ENCODE measurements at regions not wholly inside any gene's neighbourhood (a gene's known extent, or its start where the extent isn't known, plus 50 kb on each side); places are given as distances from the start of the nearest gene placed in this dataset.

DNA sequence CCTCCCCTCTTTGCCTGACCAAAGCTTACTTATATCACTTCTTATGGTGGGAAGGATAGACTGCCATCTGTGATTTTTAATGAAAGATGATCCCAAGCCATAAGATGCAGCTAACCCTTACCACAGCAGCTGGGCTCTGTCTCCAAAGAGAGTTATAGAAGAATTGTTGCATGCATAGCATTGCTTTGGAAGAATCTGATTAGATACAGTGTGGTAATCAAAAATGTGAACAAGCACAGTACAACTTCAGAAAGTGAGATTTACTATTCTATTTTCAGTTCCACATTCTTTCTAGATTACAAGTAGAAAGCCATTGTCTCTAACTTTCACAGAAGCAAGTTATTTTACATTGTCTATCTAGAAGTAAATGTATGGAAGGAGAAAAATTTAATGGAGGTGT lies 129.0 kb upstream of the ACVR2A start:
- TF ChIP-seq CTCF (IDR thresholded peaks at IDR 0.05; ENCODE audit: extremely low read depth, insufficient read depth, missing control alignments), result no peak
- DNase-seq (ENCODE audit: low spot score), result peak; percentile 17
- in situ Hi-C loops (cut with MboI; ENCODE audit: low pct_unique_long_range_greater_than_20kb, low sequenced_read_pairs, unreplicated experiment), result no loop called here

- in situ Hi-C loops (cut with MboI; ENCODE audit: low pct_unique_long_range_greater_than_20kb, low sequenced_read_pairs, unreplicated experiment), result no loop called here
- DNase-seq (ENCODE audit: low spot score), result no peak
- TF ChIP-seq CTCF (IDR thresholded peaks at IDR 0.05; ENCODE audit: extremely low read depth, insufficient read depth, missing control alignments), result no peak
These were observed 130.2 kb upstream of the ACVR2A start for GRCh38 chr2:147714582-147714981.

- in situ Hi-C loops (cut with MboI; ENCODE audit: low pct_unique_long_range_greater_than_20kb, low sequenced_read_pairs, unreplicated experiment), result no loop called here
- DNase-seq (ENCODE audit: low spot score), result no peak
- TF ChIP-seq CTCF (IDR thresholded peaks at IDR 0.05; ENCODE audit: extremely low read depth, insufficient read depth, missing control alignments), result no peak
These were observed 131.5 kb upstream of the ACVR2A start for GRCh38 chr2:147713349-147713748.

GRCh38 chr2:147712051-147712450 lies 132.8 kb upstream of the ACVR2A start:
- in situ Hi-C loops (cut with MboI; ENCODE audit: low pct_unique_long_range_greater_than_20kb, low sequenced_read_pairs, unreplicated experiment), result no loop called here
- DNase-seq (ENCODE audit: low spot score), result no peak
- no peak for TF ChIP-seq CTCF (IDR thresholded peaks at IDR 0.05; ENCODE audit: extremely low read depth, insufficient read depth, missing control alignments)

DNA sequence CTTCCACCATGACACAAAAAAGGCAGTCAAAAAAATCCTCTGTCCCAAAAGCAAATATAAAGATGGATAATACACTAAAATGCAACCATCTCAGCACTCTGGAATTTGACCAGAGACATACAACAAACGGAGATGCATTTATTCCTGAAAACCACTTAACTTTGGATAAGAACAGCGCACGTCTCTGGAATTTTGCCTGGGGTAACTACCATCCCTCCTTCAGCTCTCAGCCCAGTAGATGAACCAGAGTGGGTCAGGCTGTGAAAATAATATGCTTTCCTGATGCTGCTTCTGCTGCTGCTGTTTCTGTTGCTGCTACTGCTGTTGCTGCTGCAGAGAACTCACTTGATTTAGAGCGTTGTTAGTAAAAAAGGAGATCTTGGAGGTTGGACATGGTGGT lies 133.8 kb upstream of the ACVR2A start:
- DNase-seq (ENCODE audit: low spot score), result no peak
- in situ Hi-C loops (cut with MboI; ENCODE audit: low pct_unique_long_range_greater_than_20kb, low sequenced_read_pairs, unreplicated experiment), result no loop called here
- TF ChIP-seq CTCF (IDR thresholded peaks at IDR 0.05; ENCODE audit: extremely low read depth, insufficient read depth, missing control alignments), result no peak

GRCh38 chr2:147709655-147710054 lies 135.2 kb upstream of the ACVR2A start:
- in situ Hi-C loops (cut with MboI; ENCODE audit: low pct_unique_long_range_greater_than_20kb, low sequenced_read_pairs, unreplicated experiment), result no loop called here
- DNase-seq (ENCODE audit: low spot score), result no peak
- TF ChIP-seq CTCF (IDR thresholded peaks at IDR 0.05; ENCODE audit: extremely low read depth, insufficient read depth, missing control alignments), result no peak

DNA sequence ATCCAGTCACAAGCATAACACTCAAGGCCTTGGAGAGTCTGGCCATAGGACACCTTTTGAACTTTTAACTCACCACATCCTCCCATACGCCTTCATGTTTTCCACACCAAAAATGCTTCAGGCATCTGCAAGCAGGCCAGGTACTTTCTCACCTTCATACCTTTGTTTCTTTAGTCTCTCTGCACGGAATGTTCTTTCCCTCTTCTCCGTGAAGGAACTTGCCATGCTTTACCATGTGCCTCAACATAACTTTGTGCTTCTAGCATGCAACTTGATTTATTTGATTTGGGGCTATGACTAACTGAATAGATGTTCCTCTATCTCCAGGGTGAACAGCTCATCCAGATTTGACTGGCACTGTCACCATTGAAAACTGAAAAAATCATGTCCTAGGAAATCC lies 141.7 kb upstream of the ACVR2A start:
- no peak for DNase-seq (ENCODE audit: low spot score)
- in situ Hi-C loops (cut with MboI; ENCODE audit: low pct_unique_long_range_greater_than_20kb, low sequenced_read_pairs, unreplicated experiment), result no loop called here

More for the DNA sequence above, 141.7 kb upstream of the ACVR2A start:
- TF ChIP-seq CTCF (IDR thresholded peaks at IDR 0.05; ENCODE audit: extremely low read depth, insufficient read depth, missing control alignments), result no peak

Data from GM13977 (cell line).